Suprapubic skin (tissue), 4 donors: ENCODE measurements at regions not wholly inside any gene's neighbourhood (a gene's known extent, or its start where the extent isn't known, plus 50 kb on each side); places are given as distances from the start of the nearest gene placed in this dataset.

Source experiments
- EP300 ChIP-seq: sonication (generic); formaldehyde crosslinking; IDR thresholded peaks from one replicate; pipeline ENCODE4 v1.6.1; 2017; ENCODE audit warnings: antibody characterized with exemption
- POLR2A ChIP-seq, 2 donors: fragments of 450-650 bp; IDR thresholded peaks; one replicate each; pipeline ENCODE4 v1.6.1; 2017; ENCODE audit warnings: antibody characterized with exemption in 2 of 2, mild to moderate bottlenecking in 2 of 2, moderate library complexity in 2 of 2
- POLR2AphosphoS5 ChIP-seq, 3 donors: sonication (generic); formaldehyde crosslinking; IDR thresholded peaks; one replicate each; pipeline ENCODE4 v1.6.1; 2017; ENCODE audit warnings: antibody characterized with exemption in 3 of 3
- TF ChIP-seq, protein P1 (sequence below), 2 donors: fragments of 200-600 bp in 1 of 2; fragments of 450-650 bp in 1 of 2; sonication (generic) in 1 of 2; IDR thresholded peaks; one replicate each; pipeline ENCODE4 v1.5.1; 2016 to 2019; ENCODE audit warnings: antibody characterized with exemption in 2 of 2, mild to moderate bottlenecking in 1 of 2, moderate library complexity in 1 of 2

DNA sequence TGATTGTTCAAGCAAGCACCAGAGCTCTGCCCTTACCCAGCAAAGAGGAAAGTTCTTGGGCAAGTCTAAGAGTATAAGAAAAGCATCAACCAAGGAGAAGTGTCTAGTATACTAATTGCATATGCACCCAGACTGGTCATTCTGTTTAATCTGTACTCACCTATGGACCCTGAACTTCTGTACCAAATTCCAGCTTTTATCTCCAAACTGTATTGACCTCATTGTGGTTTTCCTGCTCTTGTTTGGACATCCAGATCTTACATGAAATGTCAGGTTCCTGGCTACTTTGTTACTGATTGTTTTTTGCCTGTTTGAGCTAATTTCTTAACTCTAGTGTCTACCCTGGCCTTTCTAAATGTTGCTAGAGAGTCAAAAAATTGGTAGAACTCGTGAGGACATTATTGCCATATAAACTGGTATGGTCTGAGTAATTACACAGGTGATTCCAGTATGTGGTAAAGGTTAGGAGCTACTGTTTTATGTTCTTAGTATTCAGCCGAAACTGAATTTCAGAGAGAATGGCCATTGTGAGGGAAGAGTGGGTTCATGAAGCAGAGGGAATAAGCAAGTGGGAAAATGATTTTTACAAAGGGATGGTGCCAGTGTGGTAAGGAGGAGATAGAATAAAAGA lies 146.3 kb downstream of the HNMT start:
- TF ChIP-seq, protein P1, sequence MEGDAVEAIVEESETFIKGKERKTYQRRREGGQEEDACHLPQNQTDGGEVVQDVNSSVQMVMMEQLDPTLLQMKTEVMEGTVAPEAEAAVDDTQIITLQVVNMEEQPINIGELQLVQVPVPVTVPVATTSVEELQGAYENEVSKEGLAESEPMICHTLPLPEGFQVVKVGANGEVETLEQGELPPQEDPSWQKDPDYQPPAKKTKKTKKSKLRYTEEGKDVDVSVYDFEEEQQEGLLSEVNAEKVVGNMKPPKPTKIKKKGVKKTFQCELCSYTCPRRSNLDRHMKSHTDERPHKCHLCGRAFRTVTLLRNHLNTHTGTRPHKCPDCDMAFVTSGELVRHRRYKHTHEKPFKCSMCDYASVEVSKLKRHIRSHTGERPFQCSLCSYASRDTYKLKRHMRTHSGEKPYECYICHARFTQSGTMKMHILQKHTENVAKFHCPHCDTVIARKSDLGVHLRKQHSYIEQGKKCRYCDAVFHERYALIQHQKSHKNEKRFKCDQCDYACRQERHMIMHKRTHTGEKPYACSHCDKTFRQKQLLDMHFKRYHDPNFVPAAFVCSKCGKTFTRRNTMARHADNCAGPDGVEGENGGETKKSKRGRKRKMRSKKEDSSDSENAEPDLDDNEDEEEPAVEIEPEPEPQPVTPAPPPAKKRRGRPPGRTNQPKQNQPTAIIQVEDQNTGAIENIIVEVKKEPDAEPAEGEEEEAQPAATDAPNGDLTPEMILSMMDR (IDR thresholded peaks at IDR 0.05): no peak
- TF ChIP-seq POLR2A (IDR thresholded peaks at IDR 0.05) (no peak), POLR2AphosphoS5 (IDR thresholded peaks at IDR 0.05) (no peak), EP300 (no peak)
